PC-9 (cell line): ENCODE measurements at regions not wholly inside any gene's neighbourhood (a gene's known extent, or its start where the extent isn't known, plus 50 kb on each side); places are given as distances from the start of the nearest gene placed in this dataset.

ENCODE experiments used
- BruUV-seq: library from RNA; stranded (reverse); fragments of 400-500 nt; replicated peaks from 2 replicates; lab custom pipeline; 2021; lab: Mats Ljungman, UMichigan
- CTCF ChIA-PET: fragments of 300-600 bp; sonication (Branson Sonifier 250); formaldehyde crosslinking; loops from one replicate; lab custom pipeline; 2022; ENCODE audit warnings: antibody characterized with exemption; lab: Charles Lee
- POLR2A ChIA-PET: fragments of 300-600 bp; sonication (Branson Sonifier 250); formaldehyde crosslinking; loops from one replicate; lab custom pipeline; 2022; ENCODE audit warnings: antibody characterized with exemption; ENCODE audit not compliant: unreplicated experiment; lab: Charles Lee
- DNase-seq, 2 experiments: peaks; one replicate each; pipeline versions ENCODE4 v3.0.0 to v3.0.0-alpha.2; 2015 to 2022; ENCODE audit warnings: mixed read lengths in 1 of 2
- H2AFZ ChIP-seq: fragments of 200-600 bp; sonication (generic); 2 replicates; pipeline ENCODE4 v1.8.1; 2017; ENCODE audit warnings: antibody characterized with exemption
- H3F3A ChIP-seq: fragments of 200-600 bp; sonication (generic); 2 replicates; pipeline ENCODE4 v1.8.1; 2017; ENCODE audit warnings: antibody characterized with exemption, mild to moderate bottlenecking, low read depth; ENCODE audit not compliant: insufficient read depth
- H3K27ac ChIP-seq: fragments of 200-600 bp; sonication (generic); 2 replicates; pipeline ENCODE4 v1.6.1; 2016; ENCODE audit warnings: mixed run types
- H3K27me3 ChIP-seq: fragments of 200-600 bp; sonication (generic); 2 replicates; pipeline ENCODE4 v1.6.1; 2016; ENCODE audit warnings: low read depth, mixed run types; ENCODE audit not compliant: insufficient read depth
- H3K36me3 ChIP-seq: fragments of 200-600 bp; sonication (generic); 2 replicates; pipeline ENCODE4 v1.6.1; 2016; ENCODE audit warnings: low read depth, mixed run types
- H3K4me1 ChIP-seq: fragments of 200-600 bp; sonication (generic); replicated peaks from 2 replicates; pipeline ENCODE4 v1.6.1; 2016; ENCODE audit warnings: mixed run types; ENCODE audit not compliant: insufficient read depth
- H3K4me2 ChIP-seq: fragments of 200-600 bp; sonication (generic); 2 replicates; pipeline ENCODE4 v1.6.1; 2017; ENCODE audit warnings: mixed run types
- H3K4me3 ChIP-seq: fragments of 200-600 bp; sonication (generic); 2 replicates; pipeline ENCODE4 v1.6.1; 2016; ENCODE audit warnings: mixed run types
- H3K79me2 ChIP-seq: fragments of 200-600 bp; sonication (generic); 2 replicates; pipeline ENCODE4 v1.6.1; 2017; ENCODE audit warnings: low read depth, mixed run types
- H3K9me2 ChIP-seq: fragments of 200-600 bp; sonication (generic); 2 replicates; pipeline ENCODE4 v1.8.1; 2017; ENCODE audit warnings: mild to moderate bottlenecking; ENCODE audit not compliant: insufficient read depth
- H3K9me3 ChIP-seq: fragments of 200-600 bp; sonication (generic); 2 replicates; pipeline ENCODE4 v1.8.1; 2016; ENCODE audit warnings: low read depth; ENCODE audit not compliant: insufficient read depth
- H4K20me1 ChIP-seq: fragments of 200-600 bp; sonication (generic); 2 replicates; pipeline ENCODE4 v1.8.1; 2017; ENCODE audit not compliant: insufficient read depth
- CTCF ChIP-seq: fragments of 200-600 bp; sonication (generic); conservative IDR thresholded peaks from 2 replicates; pipeline ENCODE4 v1.6.1; 2017; ENCODE audit warnings: mixed run types, antibody characterized with exemption, mild to moderate bottlenecking, moderate library complexity
- EZH2 ChIP-seq: fragments of 200-600 bp; sonication (generic); IDR thresholded peaks from 2 replicates; pipeline ENCODE4 v1.8.0; 2017; ENCODE audit warnings: antibody characterized with exemption, low read depth
- intact Hi-C: fragments of 100-400 bp; cut with micrococcal nuclease; formaldehyde crosslinking; loops from one replicate; pipeline ENCODE4 v1.10.0; 2022; ENCODE audit not compliant: unreplicated experiment

DNA sequence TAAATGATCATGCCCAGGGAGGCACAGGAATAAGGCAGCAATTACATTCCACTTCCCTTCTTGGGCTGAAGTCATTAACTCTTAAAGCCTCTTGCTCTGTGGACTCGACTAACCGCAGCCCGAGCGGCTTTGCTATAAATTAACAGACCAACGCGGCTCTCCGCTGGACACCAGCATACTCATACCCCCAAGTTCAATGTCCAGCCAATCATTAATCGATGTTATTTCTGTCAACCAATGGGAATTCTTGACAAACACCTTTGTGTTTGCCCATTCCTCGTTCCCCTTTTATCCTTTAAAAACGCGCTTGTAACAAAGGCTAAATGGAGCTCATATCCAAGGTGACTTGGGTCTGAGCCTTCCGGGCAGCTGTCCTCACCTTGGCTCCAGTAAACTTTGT is 183.1 kb upstream of the RALGAPA2 start:
- no peak for TF ChIP-seq EZH2
- no peak for TF ChIP-seq CTCF
- Histone ChIP-seq H3K36me3 (no peaks in the 10 kb centered on the region), H3F3A (no peaks in the 10 kb centered on the region), H3K4me1 (no peaks in the 10 kb centered on the region), H3K9me3 (peaks cover 3% of the 10 kb centered on the region; the same call in 1 of the 2 replicates), H3K4me2 (no peak overlapping the region), H3K9me2 (no peaks in the 10 kb centered on the region), H3K27ac (no peak overlapping the region), H2AFZ (no peak overlapping the region), H3K27me3 (peaks cover 60% of the 10 kb centered on the region), H3K4me3 (no peak overlapping the region), H3K79me2 (no peaks in the 10 kb centered on the region), H4K20me1 (no peaks in the 10 kb centered on the region)
- CTCF ChIA-PET, result no interaction called here
- no peak for DNase-seq
- BruUV-seq, result no TSS peak
- POLR2A ChIA-PET, result no interaction called here
- intact Hi-C loops, result no loop called here

DNA sequence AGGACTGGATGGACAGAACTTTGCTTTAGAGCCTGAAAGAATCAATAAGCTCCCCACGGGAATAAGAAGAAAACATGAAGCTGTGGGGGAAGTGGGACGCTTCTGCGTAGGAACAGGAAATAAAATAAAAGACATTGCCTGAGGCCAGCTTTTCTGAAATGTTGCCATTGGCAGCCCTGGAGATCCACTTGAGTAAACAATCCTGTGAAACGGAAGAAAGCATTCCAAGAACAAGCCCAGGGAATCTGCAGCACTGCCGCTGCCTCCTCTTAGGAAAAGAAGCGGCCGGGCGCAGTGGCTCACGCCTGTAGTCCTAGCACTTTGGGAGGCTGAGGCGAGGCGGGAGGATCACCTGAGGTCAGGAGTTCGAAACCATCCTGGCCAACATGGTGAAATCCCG is 182.3 kb upstream of the RALGAPA2 start:
- no peaks in the 10 kb centered on the region for H3F3A ChIP-seq
- H3K27me3 ChIP-seq, result peaks cover 64% of the 10 kb centered on the region
- H3K4me1 ChIP-seq, result no peaks in the 10 kb centered on the region
- H2AFZ ChIP-seq, result no peak overlapping the region
- no peak overlapping the region for H3K4me2 ChIP-seq
- DNase-seq, result no peak
- no peak overlapping the region for H3K4me3 ChIP-seq
- H3K36me3 ChIP-seq, result no peaks in the 10 kb centered on the region
- no TSS peak for BruUV-seq
- no peaks in the 10 kb centered on the region for H3K9me2 ChIP-seq
- ChIA-PET CTCF (no interaction called here), POLR2A (no interaction called here)
- no peak overlapping the region for H3K27ac ChIP-seq
- intact Hi-C loops, result no loop called here
- no peaks in the 10 kb centered on the region for H4K20me1 ChIP-seq
- H3K79me2 ChIP-seq, result no peaks in the 10 kb centered on the region
- peaks cover 3% of the 10 kb centered on the region; the same call in 1 of the 2 replicates for H3K9me3 ChIP-seq
- TF ChIP-seq CTCF (no peak), EZH2 (no peak)

GRCh38 chr20:20894280-20894679 is 181.8 kb upstream of the RALGAPA2 start:
- ChIA-PET POLR2A (no interaction called here), CTCF (no interaction called here)
- no peaks in the 10 kb centered on the region for H4K20me1 ChIP-seq
- no peak overlapping the region for H2AFZ ChIP-seq
- H3K4me3 ChIP-seq, result no peak overlapping the region
- H3F3A ChIP-seq, result no peaks in the 10 kb centered on the region
- no peak overlapping the region for H3K27ac ChIP-seq
- no peak overlapping the region for H3K4me2 ChIP-seq
- no peak for TF ChIP-seq CTCF
- TF ChIP-seq EZH2, result no peak
- H3K4me1 ChIP-seq, result no peaks in the 10 kb centered on the region
- no peaks in the 10 kb centered on the region for H3K79me2 ChIP-seq
- peaks cover 3% of the 10 kb centered on the region; the same call in 1 of the 2 replicates for H3K9me3 ChIP-seq
- no peak for DNase-seq
- H3K36me3 ChIP-seq, result no peaks in the 10 kb centered on the region
- peaks cover 68% of the 10 kb centered on the region for H3K27me3 ChIP-seq
- no peaks in the 10 kb centered on the region for H3K9me2 ChIP-seq
- BruUV-seq, result no TSS peak
- intact Hi-C loops, result no loop called here
